HepG2 (cell line): ENCODE measurements at regions not wholly inside any gene's neighbourhood (a gene's known extent, or its start where the extent isn't known, plus 50 kb on each side); places are given as distances from the start of the nearest gene placed in this dataset.

ENCODE experiments used
- ATAC-seq: fragments of 200-7000 bp; cut with Tn5 transposase; 3 replicates; pipeline ENCODE4 v1.9.1; 2020; ENCODE audit warnings: mild to moderate bottlenecking, moderate library complexity
- BruUV-seq: library from RNA; stranded (reverse); fragments of 400-500 nt; replicated peaks from 2 replicates; lab custom pipeline; 2021; lab: Mats Ljungman, UMichigan
- CTCF ChIA-PET: fragments of 300-600 bp; formaldehyde crosslinking; extraction: SDS; loops from one replicate; lab custom pipeline; 2021; ENCODE audit warnings: low total read pairs, inconsistent platforms, low intra/inter-chr PET ratio; lab: Yijun Ruan, JAX
- POLR2A ChIA-PET: fragments of 350-600 bp; sonication (Branson Sonifier 250); formaldehyde crosslinking; loops from one replicate; lab custom pipeline; 2020; ENCODE audit warnings: antibody characterized with exemption, inconsistent platforms; lab: Yijun Ruan, JAX
- DNase-seq: peaks from one replicate; pipeline ENCODE4 v3.0.0-alpha.2; 2015; ENCODE audit warnings: low spot score
- FAIRE-seq: peaks from 3 replicates; lab custom pipeline; 2011; peaks lifted over from hg19 to GRCh38; lab: Jason Lieb, UNC
- H2AFZ ChIP-seq: one replicate; pipeline ENCODE4 v1.6.1; 2011; ENCODE audit warnings: low read length, inconsistent platforms
- H3K27ac ChIP-seq: fragments of 300-600 bp; 3 replicates; pipeline ENCODE4 v1.8.0; 2011; ENCODE audit warnings: mixed run types, mild to moderate bottlenecking, mixed read lengths, low read length, inconsistent platforms; ENCODE audit not compliant: insufficient read depth; ENCODE audit errors: extremely low read length
- H3K27me3 ChIP-seq, 2 experiments: fragments of 200-600 bp in 1 of 2; 2 replicates in 1 of 2; 3 replicates in 1 of 2; pipeline versions ENCODE4 v1.6.0 to v1.8.0; 2011; ENCODE audit warnings: low read length in 2 of 2, mild to moderate bottlenecking in 2 of 2, moderate library complexity in 2 of 2, inconsistent platforms in 1 of 2; ENCODE audit not compliant: insufficient read depth in 2 of 2, control insufficient read depth in 1 of 2
- H3K36me3 ChIP-seq, 2 experiments: fragments of 200-600 bp in 1 of 2; replicated peaks in 1 of 2; 2 replicates in 1 of 2; 3 replicates in 1 of 2; pipeline versions ENCODE4 v1.5.1 to v1.8.0; 2011; ENCODE audit warnings: low read length in 2 of 2, inconsistent platforms in 1 of 2; ENCODE audit not compliant: insufficient read depth in 2 of 2, control insufficient read depth in 1 of 2
- H3K4me1 ChIP-seq: 2 replicates; pipeline ENCODE4 v1.5.1; 2012; ENCODE audit warnings: low read length, inconsistent platforms; ENCODE audit not compliant: insufficient read depth
- H3K4me2 ChIP-seq: 2 replicates; pipeline ENCODE4 v1.6.0; 2011; ENCODE audit warnings: low read depth, low read length, inconsistent platforms
- H3K4me3 ChIP-seq, 3 experiments: fragments of 200-600 bp in 1 of 3; sonication (generic), shearing (Covaris generic) in 1 of 3; replicated peaks in 1 of 3; 2 replicates each; pipeline ENCODE4 v1.5.1; 2011 to 2016; ENCODE audit warnings: low read length in 3 of 3, inconsistent platforms in 2 of 3, low read depth in 2 of 3, mild to moderate bottlenecking in 2 of 3, control low read depth in 1 of 3, mixed read lengths in 1 of 3; ENCODE audit not compliant: insufficient read depth in 1 of 3
- H3K79me2 ChIP-seq: one replicate; pipeline ENCODE4 v1.6.1; 2011; ENCODE audit warnings: low read length, inconsistent platforms; ENCODE audit not compliant: insufficient read depth
- H3K9ac ChIP-seq: 2 replicates; pipeline ENCODE4 v1.6.0; 2011; ENCODE audit warnings: mild to moderate bottlenecking, low read depth, low read length, inconsistent platforms; ENCODE audit not compliant: insufficient read depth
- H3K9me3 ChIP-seq: 2 replicates; pipeline ENCODE4 v1.5.1; 2012; ENCODE audit warnings: mild to moderate bottlenecking, low read length
- H4K20me1 ChIP-seq: 2 replicates; pipeline ENCODE4 v1.6.0; 2011; ENCODE audit warnings: inconsistent platforms, mild to moderate bottlenecking, low read length, moderate library complexity; ENCODE audit not compliant: insufficient read depth
- ATM ChIP-seq: fragments of 450-650 bp; IDR thresholded peaks from 2 replicates; pipeline ENCODE4 v1.7.1; 2017; ENCODE audit warnings: mild to moderate bottlenecking, borderline replicate concordance
- JUNB ChIP-seq: sonication (generic); formaldehyde crosslinking; IDR thresholded peaks from 2 replicates; pipeline ENCODE4 v1.8.0; 2022; ENCODE audit warnings: missing genetic modification reagents, mild to moderate bottlenecking, borderline replicate concordance
- MNT ChIP-seq: fragments of 450-650 bp; IDR thresholded peaks from 2 replicates; pipeline ENCODE4 v1.6.1; 2016
- MXI1 ChIP-seq: IDR thresholded peaks from 3 replicates; pipeline ENCODE4 v1.6.1; 2012; ENCODE audit warnings: low read depth, low read length, inconsistent platforms, borderline replicate concordance
- NFIC ChIP-seq: IDR thresholded peaks from 2 replicates; pipeline ENCODE4 v1.6.1; 2012; ENCODE audit warnings: mild to moderate bottlenecking, low read length, inconsistent platforms
- ZNF263 ChIP-seq: sonication (generic); formaldehyde crosslinking; IDR thresholded peaks from 2 replicates; pipeline ENCODE4 v1.4.0; 2020; ENCODE audit warnings: missing genetic modification reagents
- ZNF550 ChIP-seq: sonication (generic); formaldehyde crosslinking; IDR thresholded peaks from 2 replicates; pipeline ENCODE4 v1.4.0; 2020; ENCODE audit warnings: mild to moderate bottlenecking, missing genetic modification reagents, borderline replicate concordance
- ZNF639 ChIP-seq: conservative IDR thresholded peaks from 2 replicates; pipeline ENCODE4 v1.6.1; 2018; ENCODE audit warnings: missing genetic modification reagents
- ZNF672 ChIP-seq: sonication (generic); formaldehyde crosslinking; IDR thresholded peaks from 2 replicates; pipeline ENCODE4 v1.8.1; 2022; ENCODE audit warnings: missing genetic modification reagents
- WGBS: methylation state at CpG from one replicate; pipeline ENCODE4 v1.1.6; 2017; ENCODE audit warnings: low lambda C conversion rate; 5-methylcytosine and 5-hydroxymethylcytosine counted together
- in situ Hi-C: cut with HindIII; loops from 2 replicates; pipeline ENCODE4 v1.10.0; 2017; ENCODE audit warnings: low pct_unique_long_range_greater_than_20kb; ENCODE audit not compliant: extremely low pct_ligation_motif_present
- intact Hi-C: fragments of 100-400 bp; cut with micrococcal nuclease; formaldehyde crosslinking; loops from one replicate; pipeline ENCODE4 v1.10.0; 2022; ENCODE audit not compliant: unreplicated experiment

GRCh38 chr20:46785958-46786357, 76.5 kb downstream of the SLC2A10 start:
- H3K9ac ChIP-seq = no peak overlapping the region
- H4K20me1 ChIP-seq = no peaks in the 10 kb centered on the region
- TF ChIP-seq MNT = peak; percentile 72
- no peak for TF ChIP-seq ZNF550 (CRISPR knock-in tag)
- no peak for TF ChIP-seq JUNB (CRISPR knock-in tag)
- intact Hi-C loops = no loop called here
- FAIRE-seq = no peak
- ChIA-PET POLR2A (no interaction called here), CTCF (no interaction called here)
- peaks cover 30% of the 10 kb centered on the region for H3K4me1 ChIP-seq
- ATAC-seq = no peak
- no TSS peak for BruUV-seq
- H3K27me3 ChIP-seq = peaks cover 0 to 48% of the 10 kb centered on the region in 2 experiments; a peak in 4 of 5 replicates
- no peaks in the 10 kb centered on the region for H3K79me2 ChIP-seq
- no peak overlapping the region for H3K27ac ChIP-seq
- in situ Hi-C loops = no loop called here
- no peaks in the 10 kb centered on the region for H3K9me3 ChIP-seq
- DNase-seq = no peak
- H2AFZ ChIP-seq = no peak overlapping the region
- H3K4me3 ChIP-seq = no peak overlapping the region
- H3K4me2 ChIP-seq = no peak overlapping the region
- WGBS = 11% methylated on average over 7 of the region's 7 CpGs
- H3K36me3 ChIP-seq = no peaks in the 10 kb centered on the region

DNA sequence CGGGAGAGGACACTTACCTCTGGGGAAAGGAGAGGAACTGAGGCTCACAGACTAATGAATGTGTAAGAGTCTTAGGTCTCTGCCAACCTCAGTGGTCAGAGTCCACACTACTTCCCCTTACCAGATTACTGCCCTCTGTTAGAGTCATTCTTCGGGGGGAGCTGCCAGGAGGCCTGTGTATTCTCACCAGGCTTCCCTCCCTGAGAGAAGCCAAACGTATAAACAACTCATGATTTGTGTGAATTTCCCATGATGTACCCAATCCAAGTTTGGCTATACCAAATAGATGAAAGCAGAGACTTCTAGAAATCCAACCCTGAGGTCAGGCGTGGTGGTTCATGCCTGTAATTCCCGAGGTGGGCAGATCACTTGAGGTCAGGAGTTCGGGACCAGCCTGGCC, 77.1 kb downstream of the SLC2A10 start:
- POLR2A ChIA-PET = no interaction called here
- H3K9ac ChIP-seq = no peak overlapping the region
- FAIRE-seq = no peak

More for the DNA sequence above, 77.1 kb downstream of the SLC2A10 start:
- Histone ChIP-seq H3K9me3 (no peaks in the 10 kb centered on the region), H3K4me2 (no peak overlapping the region), H3K79me2 (no peaks in the 10 kb centered on the region), H3K36me3 (no peaks in the 10 kb centered on the region), H3K4me3 (no peak overlapping the region), H3K4me1 (peaks cover 28% of the 10 kb centered on the region), H3K27me3 (peaks cover 0 to 52% of the 10 kb centered on the region in 2 experiments; a peak in 4 of 5 replicates), H3K27ac (no peak overlapping the region), H4K20me1 (no peaks in the 10 kb centered on the region), H2AFZ (no peak overlapping the region)
- DNase-seq (no peak), ATAC-seq (no peak)
- CTCF ChIA-PET = no interaction called here
- in situ Hi-C loops (no loop called here), intact Hi-C loops (no loop called here)
- no TSS peak for BruUV-seq
- no peak for TF ChIP-seq ATM
- no peak for TF ChIP-seq NFIC
- no peak for TF ChIP-seq ZNF263
- TF ChIP-seq ZNF639 (CRISPR knock-in tag) = no peak
- TF ChIP-seq ZNF672 (CRISPR knock-in tag) = no peak
- no peak for TF ChIP-seq MXI1
- WGBS = 12% methylated on average over 6 of the region's 6 CpGs
